GM21390 (cell line): ENCODE measurements at regions not wholly inside any gene's neighbourhood (a gene's known extent, or its start where the extent isn't known, plus 50 kb on each side); places are given as distances from the start of the nearest gene placed in this dataset.
"Not testable (repeated sequence)": the region's sequence is repeated elsewhere in the genome, so short reads cannot be mapped to it uniquely, and the experiment has no call there.

Experiments used
- ATAC-seq: cut with Tn5 transposase; IDR thresholded peaks from one replicate; pipeline ENCODE4 v1.9.1; 2021; ENCODE audit not compliant: unreplicated experiment

GRCh38 chr13:26896986-26897668, 136.5 kb upstream of the GPR12 start:
- no peak for ATAC-seq

DNA sequence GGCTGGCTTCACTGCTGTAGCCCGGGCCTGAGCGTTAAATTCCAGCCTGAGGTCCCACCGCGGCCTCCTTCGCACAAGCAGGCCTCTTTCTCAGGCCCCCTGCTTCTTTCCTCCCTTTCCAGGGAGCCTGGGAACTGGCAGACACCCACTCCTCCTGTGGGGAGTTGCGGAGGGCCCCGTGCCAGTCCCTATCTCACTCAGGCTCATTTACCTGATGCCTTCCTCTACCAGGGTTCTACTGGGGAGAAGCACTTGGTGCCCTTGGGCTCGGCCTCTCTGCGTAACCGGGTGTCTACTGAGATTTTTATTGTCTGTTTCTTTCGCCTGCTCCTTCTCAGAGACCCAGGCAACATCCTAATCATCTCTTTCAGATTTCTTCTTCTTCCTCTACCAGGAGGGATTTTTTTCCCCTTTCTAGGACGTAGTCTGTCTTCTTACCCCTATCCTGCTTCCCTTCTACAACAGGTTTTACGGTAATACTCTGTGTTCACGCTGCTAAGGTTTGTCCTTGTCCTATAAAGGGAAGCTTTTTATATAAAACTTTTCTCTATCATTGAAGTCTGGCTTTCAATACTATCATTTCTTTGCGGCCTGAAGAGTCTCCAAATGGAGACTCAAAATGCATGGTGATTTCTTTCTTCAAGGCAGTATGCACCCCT, 135.4 kb upstream of the GPR12 start:
- no peak for ATAC-seq

DNA sequence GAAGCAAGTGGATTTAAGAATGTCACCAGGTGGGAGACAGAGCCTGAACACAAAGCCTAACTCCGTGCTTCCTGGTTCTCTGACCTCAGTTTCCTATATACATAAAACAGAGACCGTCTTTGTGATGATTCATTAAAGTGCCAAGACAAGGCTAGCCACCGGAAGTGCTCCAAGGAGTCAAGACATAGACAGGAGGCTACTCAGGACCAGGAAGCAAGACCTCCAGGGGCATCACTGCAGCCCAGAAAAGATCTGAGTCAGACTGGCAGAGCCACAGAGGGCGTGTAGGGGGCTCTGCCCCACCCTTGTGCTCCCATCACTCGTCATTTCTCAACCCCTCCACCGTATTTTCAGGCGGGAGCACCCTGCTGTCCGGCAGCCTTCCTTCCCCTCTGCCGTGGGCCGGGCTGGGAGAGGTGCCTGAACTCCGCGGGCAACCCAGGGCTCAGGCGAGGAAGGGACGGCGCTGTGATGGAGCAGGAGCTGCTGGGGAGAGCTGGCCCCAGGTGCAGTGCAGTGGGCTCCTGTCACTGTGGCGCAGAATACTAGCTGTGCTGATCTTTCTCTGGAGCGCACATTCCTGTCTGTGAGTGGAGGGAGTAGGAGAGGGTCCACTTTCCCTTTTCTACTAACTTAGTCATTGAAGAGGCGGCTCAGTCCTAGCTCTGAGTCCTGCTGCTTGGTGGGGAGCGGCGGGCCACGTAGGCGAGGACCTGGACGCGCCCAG, 134.7 kb upstream of the GPR12 start:
- ATAC-seq, result no peak

DNA sequence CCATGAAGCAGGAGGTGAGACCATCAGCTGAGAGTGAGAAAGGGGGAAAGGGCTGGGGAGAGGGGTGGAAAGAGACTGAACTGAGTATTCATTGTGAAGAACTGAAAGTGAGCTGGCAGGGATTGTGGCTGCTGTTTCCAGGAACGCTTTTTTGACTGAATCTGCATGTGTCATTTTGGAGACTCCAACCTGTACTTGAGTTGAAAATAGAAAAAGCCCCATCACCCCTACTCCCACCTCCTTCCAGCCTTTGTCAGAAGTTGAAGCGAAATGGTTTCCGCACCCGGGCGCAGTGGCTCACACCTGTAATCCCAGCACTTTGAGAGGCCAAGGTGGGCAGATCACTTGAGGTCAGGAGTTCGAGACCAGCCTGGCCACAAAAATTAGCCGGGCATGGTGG, 128.0 kb upstream of the GPR12 start:
- ATAC-seq, result no peak

DNA sequence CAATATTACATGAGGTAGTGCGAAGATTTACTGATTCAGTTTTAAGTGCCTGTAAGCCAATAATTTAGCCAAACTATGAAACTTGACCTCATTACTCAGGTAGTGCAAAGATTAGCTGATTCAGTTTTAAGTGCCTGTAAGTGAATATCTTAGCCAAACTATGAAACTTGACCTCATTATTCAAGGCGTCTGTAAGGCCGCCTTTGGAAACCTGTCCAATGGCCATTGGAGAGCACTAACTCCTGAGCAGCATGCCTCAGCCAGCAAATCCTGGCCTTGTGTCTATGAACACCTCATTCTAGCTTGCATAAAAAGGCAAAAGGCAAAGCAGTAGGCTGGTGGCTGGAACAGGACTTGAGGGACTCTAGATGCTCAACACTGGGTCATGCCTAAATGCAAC, 127.0 kb upstream of the GPR12 start:
- ATAC-seq, result no peak

DNA sequence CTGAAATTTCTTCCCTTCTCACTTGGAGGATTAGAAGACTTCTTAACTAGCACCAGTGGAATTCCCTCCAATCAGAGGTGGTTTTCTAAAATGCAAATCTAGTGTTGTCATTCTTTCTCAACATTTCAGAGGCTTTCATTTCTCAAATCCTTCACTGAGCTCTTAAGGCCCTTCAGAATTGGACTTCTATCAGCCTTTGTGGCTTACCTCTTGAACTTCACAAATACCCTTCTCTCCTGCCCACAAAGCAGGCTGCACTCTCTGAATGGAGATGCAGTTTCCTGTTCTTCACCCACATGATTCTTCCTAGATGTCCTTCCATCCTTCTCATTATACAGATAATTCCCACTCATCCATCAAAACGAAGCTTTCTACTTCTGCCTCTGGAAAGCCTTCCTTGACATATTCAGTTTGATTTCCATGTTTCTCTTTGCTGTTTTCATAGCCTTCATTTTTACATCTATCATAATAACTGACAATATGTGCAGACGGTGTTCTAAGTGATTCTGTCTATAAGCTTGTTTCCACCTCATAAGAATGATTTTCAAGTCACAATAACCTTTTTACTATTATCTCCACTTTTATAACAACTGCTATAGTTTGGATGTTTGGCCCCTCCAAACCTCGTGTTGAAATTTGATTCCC, 123.1 kb upstream of the GPR12 start:
- no peak for ATAC-seq

DNA sequence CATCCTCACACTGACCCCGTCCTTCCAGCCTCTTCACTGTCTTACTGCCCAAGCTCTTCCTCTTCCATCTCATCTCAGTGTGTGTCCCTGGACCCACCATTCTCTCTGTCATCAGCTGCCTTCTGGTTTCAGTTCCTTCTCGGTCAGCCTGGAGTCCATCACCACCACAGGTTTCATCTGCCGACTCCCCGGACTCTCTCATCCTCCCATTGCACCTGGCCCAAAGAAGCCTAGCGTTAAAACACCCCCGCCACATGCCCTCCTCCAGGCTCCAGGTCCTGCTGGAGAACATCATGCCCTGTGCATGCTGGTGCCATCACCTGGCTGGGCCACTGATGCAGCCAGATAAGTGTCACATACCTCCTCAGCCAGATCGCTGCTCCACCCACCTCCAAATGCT, 122.1 kb upstream of the GPR12 start:
- ATAC-seq, result no peak

DNA sequence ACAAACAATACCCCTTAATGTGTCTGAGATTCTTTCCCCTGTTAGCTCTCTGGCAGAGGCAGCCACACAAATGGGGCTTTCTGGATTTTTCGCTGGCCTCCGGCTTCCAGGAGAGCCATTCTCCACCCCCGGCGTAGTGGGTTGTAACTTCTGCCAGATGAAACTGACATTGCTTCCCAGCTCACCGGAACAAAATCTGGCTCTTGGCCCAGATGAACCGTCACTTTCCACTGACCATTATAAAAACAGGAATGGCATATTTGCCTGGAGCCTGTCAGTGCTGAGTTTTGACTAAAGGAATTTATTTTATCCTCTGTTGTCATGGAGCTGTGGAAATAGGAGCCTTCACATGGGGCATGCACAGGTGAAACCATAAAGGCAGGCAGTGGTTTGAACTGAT, 120.6 kb upstream of the GPR12 start:
- no peak for ATAC-seq

DNA sequence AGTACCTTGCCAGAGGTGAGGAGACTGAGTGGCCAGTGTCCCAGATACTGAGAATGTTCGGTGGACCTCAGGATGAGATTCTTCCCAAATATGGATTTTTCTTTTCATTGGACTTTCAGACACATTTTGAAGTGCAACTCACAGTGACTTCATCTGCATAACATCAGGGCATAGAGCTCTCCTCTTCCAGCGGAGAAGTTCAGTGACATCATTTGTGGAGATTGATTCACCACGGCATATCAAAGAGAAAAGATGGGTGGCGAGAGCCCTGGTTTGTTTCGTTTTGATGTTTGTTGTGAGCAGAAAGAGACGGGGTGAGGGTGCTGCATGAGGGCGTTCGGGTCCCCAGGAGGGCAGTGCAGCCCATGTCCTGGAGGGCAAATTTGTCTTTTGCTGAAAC, 120.1 kb upstream of the GPR12 start:
- no peak for ATAC-seq

DNA sequence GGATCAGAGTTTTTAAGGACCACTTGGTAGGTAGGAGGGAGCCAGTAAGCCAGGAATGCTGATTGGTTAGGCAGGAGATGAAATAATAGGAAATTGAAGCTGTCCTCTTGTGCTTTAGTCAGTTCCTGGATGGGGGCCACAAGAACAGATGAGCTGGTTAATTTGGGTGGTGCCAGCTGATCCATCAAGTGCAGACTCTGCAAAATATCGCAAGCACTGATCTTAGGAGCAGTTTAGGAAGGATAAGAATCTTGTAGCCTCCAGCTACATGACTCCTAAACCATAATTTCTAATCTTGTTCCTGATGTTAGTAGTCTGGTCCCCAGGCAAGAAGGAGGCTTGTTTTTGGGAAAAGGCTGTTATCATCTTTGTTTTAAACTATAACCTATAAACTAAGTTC, 117.9 kb upstream of the GPR12 start:
- ATAC-seq, result no peak

DNA sequence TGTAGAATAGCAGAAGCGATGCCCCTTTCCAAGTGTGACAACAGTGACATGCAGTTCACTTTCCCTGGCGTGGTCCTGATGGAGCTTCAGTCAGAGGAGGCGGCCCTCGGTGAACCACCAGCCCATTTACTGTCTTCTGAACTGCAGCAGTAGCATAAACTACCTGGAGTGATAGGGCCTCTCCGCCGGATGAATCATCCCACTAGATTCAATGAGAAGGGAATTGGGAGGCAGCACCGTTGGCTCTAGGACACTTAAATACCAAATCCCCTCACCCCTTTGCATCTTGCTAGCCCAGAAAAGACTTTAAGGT, 112.8 kb upstream of the GPR12 start:
- no peak for ATAC-seq

- no peak for ATAC-seq
These were observed 112.2 kb upstream of the GPR12 start for GRCh38 chr13:26872525-26873385.

- ATAC-seq, result no peak
These were observed 107.0 kb upstream of the GPR12 start for GRCh38 chr13:26867451-26868091.

DNA sequence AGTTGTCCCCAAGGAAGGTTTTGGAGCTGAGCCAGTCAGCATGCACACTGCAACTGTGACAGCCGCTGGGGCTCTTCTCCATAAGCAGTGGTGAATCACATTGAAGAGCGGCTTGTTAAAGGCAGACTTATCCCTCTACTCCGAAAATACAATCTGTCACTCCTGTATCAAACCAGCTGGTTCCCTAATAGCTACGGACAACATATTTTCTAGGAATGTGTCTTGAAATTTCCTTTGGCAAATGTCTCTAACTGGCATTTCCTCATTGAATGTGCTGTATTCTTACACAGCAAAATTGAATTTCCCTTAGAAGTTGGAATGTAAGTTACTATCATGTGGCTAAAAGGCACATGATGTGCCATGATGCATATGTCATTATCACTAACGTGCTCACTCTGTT, 104.0 kb upstream of the GPR12 start:
- no peak for ATAC-seq

DNA sequence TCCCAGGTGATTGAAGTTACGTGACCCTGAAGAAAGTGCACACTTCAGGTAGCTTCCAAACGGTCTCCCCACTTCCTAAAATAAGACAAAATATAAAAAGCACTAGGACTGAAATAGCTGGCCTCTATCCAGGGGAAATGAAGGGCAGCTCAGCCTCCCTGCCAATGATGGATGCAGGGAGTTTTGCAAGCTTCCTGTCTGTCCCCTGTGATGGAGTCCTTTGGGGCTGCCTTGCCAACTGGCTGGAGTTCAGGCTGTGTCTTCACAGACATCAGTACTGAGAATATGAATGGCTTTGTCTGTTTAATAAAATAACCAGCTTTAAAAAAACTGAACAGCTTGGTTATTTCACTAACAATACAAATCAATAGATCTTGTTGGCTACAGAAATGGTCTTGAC, 101.4 kb upstream of the GPR12 start:
- ATAC-seq, result no peak

- no peak for ATAC-seq
These were observed 95.3 kb upstream of the GPR12 start for GRCh38 chr13:26855921-26856320.

DNA sequence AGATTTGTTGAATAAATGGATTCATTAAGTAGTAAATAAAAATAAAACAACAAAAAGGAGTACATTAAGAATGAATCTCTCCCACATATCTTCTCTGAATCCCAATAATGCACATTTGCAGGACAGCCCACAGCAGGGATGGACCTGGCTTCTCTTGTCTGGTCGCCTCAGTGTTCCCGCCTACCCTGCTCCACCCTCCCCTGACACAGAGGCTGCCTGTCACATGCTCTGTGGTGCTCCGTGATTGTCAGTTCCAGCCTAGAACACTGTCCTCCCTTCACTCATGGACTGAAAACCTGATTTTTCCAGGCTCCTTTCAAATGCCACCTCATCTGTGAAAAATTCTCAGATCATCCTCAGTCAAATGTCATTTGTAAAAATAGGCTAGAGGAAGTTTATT, 94.5 kb upstream of the GPR12 start:
- ATAC-seq, result no peak

DNA sequence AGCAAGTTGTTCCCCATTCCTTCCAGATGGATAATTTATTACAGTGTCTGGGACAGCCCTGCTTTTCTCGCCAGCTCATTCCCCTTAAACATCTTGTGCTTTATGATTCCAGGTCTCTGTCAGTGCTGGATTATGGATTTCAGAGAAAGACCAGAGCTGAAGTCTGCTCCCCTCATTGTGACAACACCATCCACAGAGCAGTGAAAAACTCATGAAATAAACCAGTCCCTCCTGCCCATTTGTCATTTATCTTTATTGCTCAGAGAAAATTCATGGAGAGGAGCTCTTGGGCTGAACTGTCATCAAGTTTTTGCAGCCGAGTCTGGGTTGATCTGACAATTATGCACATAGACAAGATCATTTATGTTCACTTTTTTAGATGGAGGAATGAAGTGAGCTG, 92.7 kb upstream of the GPR12 start:
- ATAC-seq, result no peak

- no peak for ATAC-seq
These were observed 86.7 kb upstream of the GPR12 start for GRCh38 chr13:26847281-26847680.

GRCh38 chr13:26845063-26845462, 84.5 kb upstream of the GPR12 start:
- not testable (repeated sequence) for ATAC-seq

GRCh38 chr13:26839682-26840081, 79.1 kb upstream of the GPR12 start:
- no peak for ATAC-seq
